ENCODE measurements at regions not wholly inside any gene's neighbourhood (a gene's known extent, or its start where the extent isn't known, plus 50 kb on each side); places are given as distances from the start of the nearest gene placed in this dataset.

DNA sequence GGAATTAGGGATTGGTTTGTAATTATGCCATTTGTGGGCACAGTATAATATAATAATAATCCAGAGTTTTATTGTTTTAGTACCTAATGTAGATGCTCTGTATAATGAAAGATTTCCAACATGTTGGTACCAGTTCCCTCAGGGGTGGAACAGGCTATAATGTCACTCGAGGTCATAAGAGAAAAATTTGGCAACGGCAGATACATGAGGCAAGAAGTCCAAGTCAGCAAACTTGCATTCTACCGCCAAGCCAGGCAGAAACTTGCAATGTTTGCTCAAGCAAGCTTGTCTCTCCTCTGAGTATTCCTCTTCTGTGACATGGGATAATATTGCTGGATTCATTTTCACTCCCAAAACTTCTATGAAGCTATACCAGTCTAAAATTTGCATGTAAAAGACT, 520.0 kb upstream of the SALL3 start:
- POLR2A ChIA-PET = interaction anchor here (0.7 to 0.9 kb wide), 3 partner anchors 9 to 237 kb away, joined by 3 read pairs; no protein-coding TSS in a partner anchor
- BruUV-seq (replicated peaks) = no TSS peak
- CTCF ChIA-PET = interaction anchor here (0.6 to 1.1 kb wide), 2 partner anchors 12 to 40 kb away, joined by 3 to 4 read pairs; no protein-coding TSS in a partner anchor
- no peaks in the 10 kb centered on the region for H3K4me1 Mint-ChIP-seq (ENCODE audit: insufficient read depth, unreplicated experiment)
- H3K27ac Mint-ChIP-seq (ENCODE audit: low read depth, unreplicated experiment) = no peak overlapping the region
- no peak for DNase-seq (ENCODE audit: unreplicated experiment)
- intact Hi-C loops (cut with micrococcal nuclease) = no loop called here
- H3K27me3 Mint-ChIP-seq (ENCODE audit: insufficient read depth, unreplicated experiment) = no peaks in the 10 kb centered on the region
- no peak for TF ChIP-seq CTCF (IDR thresholded peaks at IDR 0.05; ENCODE audit: unreplicated experiment)
- no peaks in the 10 kb centered on the region for H3K36me3 Mint-ChIP-seq (ENCODE audit: insufficient read depth, unreplicated experiment)
- no peak overlapping the region for H3K4me3 Mint-ChIP-seq (ENCODE audit: unreplicated experiment)
- H3K9me3 Mint-ChIP-seq (ENCODE audit: unreplicated experiment) = peaks cover 8% of the 10 kb centered on the region

GRCh38 chr18:78460558-78460957, 519.1 kb upstream of the SALL3 start:
- no peak for DNase-seq (ENCODE audit: unreplicated experiment)
- H3K36me3 Mint-ChIP-seq (ENCODE audit: insufficient read depth, unreplicated experiment) = no peaks in the 10 kb centered on the region
- no peak for TF ChIP-seq CTCF (IDR thresholded peaks at IDR 0.05; ENCODE audit: unreplicated experiment)
- CTCF ChIA-PET = no interaction called here
- no peaks in the 10 kb centered on the region for H3K27me3 Mint-ChIP-seq (ENCODE audit: insufficient read depth, unreplicated experiment)
- H3K27ac Mint-ChIP-seq (ENCODE audit: low read depth, unreplicated experiment) = no peak overlapping the region
- H3K4me3 Mint-ChIP-seq (ENCODE audit: unreplicated experiment) = no peak overlapping the region
- H3K9me3 Mint-ChIP-seq (ENCODE audit: unreplicated experiment) = peaks cover 8% of the 10 kb centered on the region
- intact Hi-C loops (cut with micrococcal nuclease) = no loop called here
- no peaks in the 10 kb centered on the region for H3K4me1 Mint-ChIP-seq (ENCODE audit: insufficient read depth, unreplicated experiment)
- POLR2A ChIA-PET = interaction anchor here (0.9 kb wide), 1 partner anchor 9 kb away, joined by 3 read pairs; no protein-coding TSS in a partner anchor
- no TSS peak for BruUV-seq (replicated peaks)

GRCh38 chr18:78473563-78473962, 506.1 kb upstream of the SALL3 start:
- POLR2A ChIA-PET = no interaction called here
- no peaks in the 10 kb centered on the region for H3K4me1 Mint-ChIP-seq (ENCODE audit: insufficient read depth, unreplicated experiment)
- H3K36me3 Mint-ChIP-seq (ENCODE audit: insufficient read depth, unreplicated experiment) = no peaks in the 10 kb centered on the region
- no peak overlapping the region for H3K27ac Mint-ChIP-seq (ENCODE audit: low read depth, unreplicated experiment)
- BruUV-seq (replicated peaks) = no TSS peak
- no peak overlapping the region for H3K4me3 Mint-ChIP-seq (ENCODE audit: unreplicated experiment)
- intact Hi-C loops (cut with micrococcal nuclease) = no loop called here
- DNase-seq (ENCODE audit: unreplicated experiment) = no peak
- TF ChIP-seq CTCF (IDR thresholded peaks at IDR 0.05; ENCODE audit: unreplicated experiment) = no peak
- peaks cover 17% of the 10 kb centered on the region for H3K9me3 Mint-ChIP-seq (ENCODE audit: unreplicated experiment)
- CTCF ChIA-PET = no interaction called here
- no peaks in the 10 kb centered on the region for H3K27me3 Mint-ChIP-seq (ENCODE audit: insufficient read depth, unreplicated experiment)

DNA sequence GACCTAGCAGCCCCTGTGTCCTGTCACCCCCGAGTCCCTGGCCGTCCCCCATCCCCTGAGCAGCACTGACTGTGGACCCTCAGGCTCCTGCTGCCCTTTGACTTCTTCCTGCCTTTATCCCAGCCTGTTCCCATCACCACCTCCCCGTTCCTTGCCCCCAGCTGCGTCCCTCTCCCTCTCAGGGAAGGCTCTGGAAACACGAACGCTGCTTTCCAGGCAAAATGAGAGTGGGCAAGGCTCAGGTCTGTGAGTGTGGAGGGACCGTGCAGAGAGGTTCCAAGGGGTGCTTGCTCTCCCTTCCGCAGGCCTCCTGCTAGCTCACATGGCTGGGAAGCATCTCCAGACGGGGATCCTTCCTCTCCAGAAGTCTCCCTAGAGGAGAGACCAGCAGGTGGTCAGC, 501.8 kb upstream of the SALL3 start:
- ChIA-PET POLR2A (no interaction called here), CTCF (no interaction called here)
- no TSS peak for BruUV-seq (replicated peaks)
- Mint-ChIP-seq H3K27me3 (ENCODE audit: insufficient read depth, unreplicated experiment) (no peaks in the 10 kb centered on the region), H3K36me3 (ENCODE audit: insufficient read depth, unreplicated experiment) (no peaks in the 10 kb centered on the region), H3K9me3 (ENCODE audit: unreplicated experiment) (peaks cover 24% of the 10 kb centered on the region), H3K27ac (ENCODE audit: low read depth, unreplicated experiment) (no peak overlapping the region), H3K4me1 (ENCODE audit: insufficient read depth, unreplicated experiment) (no peaks in the 10 kb centered on the region), H3K4me3 (ENCODE audit: unreplicated experiment) (no peak overlapping the region)
- TF ChIP-seq CTCF (IDR thresholded peaks at IDR 0.05; ENCODE audit: unreplicated experiment) = no peak
- DNase-seq (ENCODE audit: unreplicated experiment) = no peak
- intact Hi-C loops (cut with micrococcal nuclease) = no loop called here

All from MCF 10A (cell line).